ENCODE measurements at regions not wholly inside any gene's neighbourhood (a gene's known extent, or its start where the extent isn't known, plus 50 kb on each side); places are given as distances from the start of the nearest gene placed in this dataset.

- Histone ChIP-seq H2AK5ac (ENCODE audit: low read depth, low read length) (no peak overlapping the region), H2BK5ac (ENCODE audit: low read depth, low read length, poor library complexity, severe bottlenecking) (no peak overlapping the region), H3K9me1 (ENCODE audit: insufficient read depth, low read length) (no peaks in the 10 kb centered on the region), H4K91ac (ENCODE audit: insufficient read depth, low read depth, low read length) (no peak overlapping the region), H3K27ac (ENCODE audit: insufficient read depth, low read length) (no peak overlapping the region), H4K20me1 (ENCODE audit: insufficient read depth, low read length) (no peaks in the 10 kb centered on the region), H4K5ac (ENCODE audit: low read depth, low read length) (no peak overlapping the region), H2BK20ac (ENCODE audit: low read depth, low read length) (no peak overlapping the region), H4K8ac (ENCODE audit: low read depth in 2 of 2, low read length in 2 of 2) (no peak overlapping the region), H2BK15ac (ENCODE audit: low read depth, low read length) (no peak overlapping the region), H3K9me3 (ENCODE audit: control insufficient read depth, insufficient read depth, low read length) (peaks cover 3% of the 10 kb centered on the region; the same call in 1 of the 2 replicates), H3K56ac (ENCODE audit: extremely low read depth, insufficient read depth, low read length) (no peak overlapping the region), H3K9ac (ENCODE audit: low read depth, low read length) (no peak overlapping the region), H3K23ac (ENCODE audit: low read depth, low read length) (no peak overlapping the region), H2AK9ac (replicated peaks; ENCODE audit: low read depth, low read length, poor library complexity) (no peak overlapping the region), H3K4me1 (ENCODE audit: control insufficient read depth, insufficient read depth, low read length) (no peaks in the 10 kb centered on the region), H3K4ac (ENCODE audit: low read depth, low read length) (no peak overlapping the region), H3K36me3 (ENCODE audit: control insufficient read depth, insufficient read depth, low read length) (no peaks in the 10 kb centered on the region), H2AFZ (replicated peaks; ENCODE audit: low read length, poor library complexity) (no peak overlapping the region), H3K18ac (ENCODE audit: low read depth, low read length) (no peak overlapping the region), H3K4me3 (ENCODE audit: insufficient read depth, low read depth, low read length) (no peak overlapping the region), H3K27me3 (ENCODE audit: control insufficient read depth, insufficient read depth, low read length) (no peaks in the 10 kb centered on the region), H2BK120ac (ENCODE audit: low read depth, low read length) (no peak overlapping the region), H3K4me2 (ENCODE audit: low read depth, low read length) (no peak overlapping the region), H3K79me1 (ENCODE audit: low read depth in 1 of 2, low read length in 2 of 2) (no peaks in the 10 kb centered on the region), H3K14ac (replicated peaks; ENCODE audit: low read depth, low read length) (no peak overlapping the region)
- no TSS peak for BruUV-seq (replicated peaks)
- DNase-seq (no peak), ATAC-seq (ENCODE audit: low read depth) (no peak)
- ChIA-PET POLR2A (ENCODE audit: unreplicated experiment) (no interaction called here), CTCF (no interaction called here)
- in situ Hi-C loops (cut with MboI; ENCODE audit: low sequenced_read_pairs) (no loop called here), intact Hi-C loops (cut with micrococcal nuclease) (no loop called here), dilution Hi-C loops (cut with HindIII; ENCODE audit: low sequenced_read_pairs, unreplicated experiment) (no loop called here)
- TF ChIP-seq RCOR1 (IDR thresholded peaks at IDR 0.05; ENCODE audit: insufficient replicate concordance, low read length) (no peak), CEBPB (IDR thresholded peaks at IDR 0.05; ENCODE audit: low read depth, low read length) (no peak), FOS (IDR thresholded peaks at IDR 0.05; ENCODE audit: low read depth, low read length) (no peak), RFX5 (IDR thresholded peaks at IDR 0.05; ENCODE audit: low read depth, low read length) (no peak)
- WGBS, 2 experiments (ENCODE audit: extremely low coverage in 2 of 2, insufficient read length in 1 of 2) = no CpG with 5 or more reads among the region's 3 CpGs
These were observed 710.6 kb upstream of the HS3ST1 start for GRCh38 chr4:12139296-12139695.
